Fibroblast of mammary gland (primary cell): ENCODE measurements at regions not wholly inside any gene's neighbourhood (a gene's known extent, or its start where the extent isn't known, plus 50 kb on each side); places are given as distances from the start of the nearest gene placed in this dataset.
A peak's percentile ranks its signal among the peaks of the same experiment; 100 is the strongest.

Source experiments
- DNase-seq: peaks from one replicate; pipeline ENCODE4 v3.0.0-alpha.2; 2010; ENCODE audit warnings: low read depth
- H3K4me3 ChIP-seq: 2 replicates; pipeline ENCODE4 v1.5.1; 2011; ENCODE audit warnings: low read depth, mild to moderate bottlenecking, low read length, moderate library complexity; ENCODE audit not compliant: control insufficient read depth
- TF ChIP-seq, protein P1 (sequence below): conservative IDR thresholded peaks from 2 replicates; pipeline ENCODE4 v1.5.1; 2011; ENCODE audit warnings: low read depth, low read length, inconsistent platforms; ENCODE audit not compliant: control insufficient read depth, insufficient read depth

GRCh38 chr6:71410681-71411080 lies 122.1 kb downstream of the OGFRL1 start:
- peak; percentile 64 for DNase-seq
- no peak overlapping the region for H3K4me3 ChIP-seq
- TF ChIP-seq, protein P1, sequence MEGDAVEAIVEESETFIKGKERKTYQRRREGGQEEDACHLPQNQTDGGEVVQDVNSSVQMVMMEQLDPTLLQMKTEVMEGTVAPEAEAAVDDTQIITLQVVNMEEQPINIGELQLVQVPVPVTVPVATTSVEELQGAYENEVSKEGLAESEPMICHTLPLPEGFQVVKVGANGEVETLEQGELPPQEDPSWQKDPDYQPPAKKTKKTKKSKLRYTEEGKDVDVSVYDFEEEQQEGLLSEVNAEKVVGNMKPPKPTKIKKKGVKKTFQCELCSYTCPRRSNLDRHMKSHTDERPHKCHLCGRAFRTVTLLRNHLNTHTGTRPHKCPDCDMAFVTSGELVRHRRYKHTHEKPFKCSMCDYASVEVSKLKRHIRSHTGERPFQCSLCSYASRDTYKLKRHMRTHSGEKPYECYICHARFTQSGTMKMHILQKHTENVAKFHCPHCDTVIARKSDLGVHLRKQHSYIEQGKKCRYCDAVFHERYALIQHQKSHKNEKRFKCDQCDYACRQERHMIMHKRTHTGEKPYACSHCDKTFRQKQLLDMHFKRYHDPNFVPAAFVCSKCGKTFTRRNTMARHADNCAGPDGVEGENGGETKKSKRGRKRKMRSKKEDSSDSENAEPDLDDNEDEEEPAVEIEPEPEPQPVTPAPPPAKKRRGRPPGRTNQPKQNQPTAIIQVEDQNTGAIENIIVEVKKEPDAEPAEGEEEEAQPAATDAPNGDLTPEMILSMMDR = no peak

DNA sequence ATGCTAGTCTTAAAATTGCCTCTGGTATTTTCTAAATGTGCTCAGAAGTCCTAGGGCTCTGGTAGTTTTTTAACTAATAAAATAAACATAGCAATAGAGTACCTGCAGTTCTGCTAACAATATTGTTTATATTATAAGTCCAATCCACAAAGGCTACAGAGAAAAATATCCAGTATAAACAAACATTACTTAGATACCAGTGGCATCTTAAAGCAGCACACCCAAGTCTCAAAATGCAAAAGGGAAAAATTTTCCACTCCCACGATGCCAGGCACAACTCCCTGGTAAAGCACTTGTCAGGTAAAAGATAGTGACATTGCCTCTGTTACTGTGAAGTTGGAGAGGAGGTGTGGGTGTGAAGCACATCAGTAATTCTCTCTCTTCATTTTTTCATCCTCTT lies 123.3 kb downstream of the OGFRL1 start:
- no peak overlapping the region for H3K4me3 ChIP-seq
- no peak for DNase-seq
- TF ChIP-seq, protein P1 = no peak

DNA sequence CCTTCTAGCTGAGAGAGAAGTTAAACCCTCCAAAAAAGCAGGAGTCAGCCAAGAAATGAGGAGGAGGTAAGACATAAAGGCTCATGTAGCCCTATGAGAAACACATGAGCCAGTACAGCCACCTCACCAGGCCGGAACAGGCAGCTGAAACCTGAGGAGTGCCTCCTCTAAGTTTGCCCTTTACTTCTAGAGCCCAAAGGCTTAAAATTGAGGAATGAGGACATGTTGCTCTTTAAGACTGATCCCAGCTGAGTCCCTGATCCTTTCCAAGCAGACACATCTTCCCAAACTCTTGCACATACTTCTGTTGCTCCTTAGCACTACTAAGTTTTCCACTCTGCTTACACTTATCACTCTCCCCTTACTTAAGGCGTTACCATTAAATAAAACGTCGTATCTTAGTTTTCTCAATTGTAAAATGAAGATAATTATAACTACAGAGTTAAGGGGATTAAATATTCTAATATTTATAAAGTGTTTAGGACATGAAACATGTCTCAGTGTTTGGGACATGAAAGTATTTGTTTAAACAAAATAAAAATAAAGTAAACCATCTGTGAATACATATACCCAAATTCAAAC lies 124.0 kb downstream of the OGFRL1 start:
- TF ChIP-seq, protein P1 = no peak
- DNase-seq = no peak
- no peak overlapping the region for H3K4me3 ChIP-seq

- no peak overlapping the region for H3K4me3 ChIP-seq
- TF ChIP-seq, protein P1 = no peak
- no peak for DNase-seq
Observed at GRCh38 chr6:71414486-71414885, 125.9 kb downstream of the OGFRL1 start.

DNA sequence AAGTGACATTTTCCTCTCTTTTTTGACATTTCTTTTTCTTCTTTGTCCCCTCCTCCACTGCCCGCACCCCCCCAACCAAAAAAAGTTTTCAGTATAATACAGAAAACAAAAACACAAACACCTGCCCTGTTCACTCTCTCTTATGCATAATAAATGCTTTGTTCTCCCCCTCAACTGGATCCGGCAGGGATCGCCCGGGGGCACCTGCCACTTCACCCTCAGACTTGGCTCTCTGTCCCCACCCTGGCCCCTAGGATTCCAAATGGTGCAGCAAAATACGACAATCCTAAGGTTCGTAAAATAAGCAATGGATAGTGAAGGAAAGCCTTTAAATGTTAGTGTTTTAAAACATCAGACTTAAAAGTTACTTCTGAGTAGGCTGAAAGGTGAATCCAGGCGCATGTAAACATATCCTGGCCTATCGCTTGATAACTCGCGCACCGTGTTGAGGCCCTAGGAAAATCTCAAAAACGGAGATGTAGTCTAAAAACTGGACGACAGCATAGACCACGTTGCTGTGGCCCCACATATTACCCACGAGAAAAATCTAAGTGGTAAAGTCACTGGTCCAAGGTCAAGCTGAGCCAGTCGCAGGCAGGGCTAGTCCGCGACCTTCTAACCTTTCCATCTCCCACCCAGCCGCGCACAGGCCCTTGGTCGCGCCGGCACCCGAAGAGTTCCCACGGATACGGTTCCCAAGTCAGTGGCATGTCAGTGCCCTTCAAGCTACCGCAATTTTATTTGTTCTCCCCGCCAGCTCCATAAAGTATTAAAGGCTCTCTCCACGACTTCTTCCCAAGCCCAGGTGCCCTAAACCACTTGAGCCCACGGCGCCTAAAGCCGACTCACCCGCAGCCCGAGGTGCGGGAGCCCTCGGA lies 130.8 kb downstream of the OGFRL1 start:
- TF ChIP-seq, protein P1 = no peak
- peak; percentile 17 for DNase-seq
- H3K4me3 ChIP-seq = peak overlapping the region; percentile 70

GRCh38 chr6:71420095-71420692 lies 131.6 kb downstream of the OGFRL1 start:
- peak; percentile 30 for DNase-seq
- TF ChIP-seq, protein P1 = no peak
- H3K4me3 ChIP-seq = peak overlapping the region; percentile 70
